ENCODE measurements at regions not wholly inside any gene's neighbourhood (a gene's known extent, or its start where the extent isn't known, plus 50 kb on each side); places are given as distances from the start of the nearest gene placed in this dataset.

- Histone ChIP-seq H2AFZ (ENCODE audit: insufficient read depth, low read depth, low read length, poor library complexity, severe bottlenecking) (no peak overlapping the region), H4K20me1 (ENCODE audit: insufficient read depth, low read length) (no peaks in the 10 kb centered on the region), H3K36me3 (replicated peaks in 1 of 2; ENCODE audit: control insufficient read depth in 1 of 2, insufficient read depth in 2 of 2, low read length in 2 of 2) (no peaks in the 10 kb centered on the region), H3K27ac (ENCODE audit: low read depth in 1 of 2, low read length in 2 of 2) (no peak overlapping the region), H3K9me3 (replicated peaks in 1 of 2; ENCODE audit: control insufficient read depth in 1 of 2, insufficient read depth in 1 of 2, low read length in 2 of 2) (peaks cover 0 to 4% of the 10 kb centered on the region in 2 donors), H3K4me2 (replicated peaks; ENCODE audit: extremely low read depth, low read length, poor library complexity, severe bottlenecking) (no peak overlapping the region), H3K4me3 (replicated peaks in 1 of 3; ENCODE audit: low read depth in 2 of 3, low read length in 3 of 3) (no peak overlapping the region), H3K79me2 (ENCODE audit: insufficient read depth, low read length) (no peaks in the 10 kb centered on the region), H3K9ac (ENCODE audit: insufficient read depth, low read length, poor library complexity, severe bottlenecking) (no peak overlapping the region), H3K4me1 (ENCODE audit: control insufficient read depth in 1 of 2, insufficient read depth in 2 of 2, low read length in 2 of 2) (no peaks in the 10 kb centered on the region), H3K27me3 (ENCODE audit: control insufficient read depth in 2 of 2, insufficient read depth in 2 of 2, low read length in 2 of 2) (no peaks in the 10 kb centered on the region)
- H3K4me3 Mint-ChIP-seq: no peak overlapping the region
- intact Hi-C loops (cut with micrococcal nuclease): no loop called here
- no peak overlapping the region for H3K27ac Mint-ChIP-seq
- H3K27me3 Mint-ChIP-seq (ENCODE audit: low read depth in 3 of 3): peaks cover 0 to 2% (median 0%) of the 10 kb centered on the region in 3 donors
- DNase-seq: no peak
- H3K36me3 Mint-ChIP-seq: no peaks in the 10 kb centered on the region
- H3K4me1 Mint-ChIP-seq: no peaks in the 10 kb centered on the region
- peak; percentile 26 for TF ChIP-seq CTCF (IDR thresholded peaks at IDR 0.05)
- peaks cover 0 to 10% (median 6%) of the 10 kb centered on the region in 7 donors for H3K9me3 Mint-ChIP-seq
- 80% methylated on average over 1 of the region's 5 CpGs for WGBS (ENCODE audit: insufficient coverage)
Observed at GRCh38 chr13:82330499-82330898, 1551.8 kb downstream of the SLITRK1 start.

- Histone ChIP-seq H3K9ac (ENCODE audit: insufficient read depth, low read length, poor library complexity, severe bottlenecking) (no peak overlapping the region), H3K27ac (ENCODE audit: low read depth in 1 of 2, low read length in 2 of 2) (no peak overlapping the region), H3K27me3 (ENCODE audit: control insufficient read depth in 2 of 2, insufficient read depth in 2 of 2, low read length in 2 of 2) (no peaks in the 10 kb centered on the region), H3K4me2 (replicated peaks; ENCODE audit: extremely low read depth, low read length, poor library complexity, severe bottlenecking) (no peak overlapping the region), H3K4me3 (replicated peaks in 1 of 3; ENCODE audit: low read depth in 2 of 3, low read length in 3 of 3) (no peak overlapping the region), H3K4me1 (ENCODE audit: control insufficient read depth in 1 of 2, insufficient read depth in 2 of 2, low read length in 2 of 2) (no peaks in the 10 kb centered on the region), H3K36me3 (replicated peaks in 1 of 2; ENCODE audit: control insufficient read depth in 1 of 2, insufficient read depth in 2 of 2, low read length in 2 of 2) (no peaks in the 10 kb centered on the region), H3K9me3 (replicated peaks in 1 of 2; ENCODE audit: control insufficient read depth in 1 of 2, insufficient read depth in 1 of 2, low read length in 2 of 2) (peaks cover 10 to 15% of the 10 kb centered on the region in 2 donors), H3K79me2 (ENCODE audit: insufficient read depth, low read length) (no peaks in the 10 kb centered on the region), H2AFZ (ENCODE audit: insufficient read depth, low read depth, low read length, poor library complexity, severe bottlenecking) (no peak overlapping the region), H4K20me1 (ENCODE audit: insufficient read depth, low read length) (no peaks in the 10 kb centered on the region)
- no peak overlapping the region for H3K4me3 Mint-ChIP-seq
- WGBS (ENCODE audit: insufficient coverage): 84% methylated on average over 3 of the region's 5 CpGs
- DNase-seq: no peak
- H3K9me3 Mint-ChIP-seq: peaks cover 3 to 17% (median 11%) of the 10 kb centered on the region in 7 donors
- no peak for TF ChIP-seq CTCF (IDR thresholded peaks at IDR 0.05)
- intact Hi-C loops (cut with micrococcal nuclease): no loop called here
- H3K27me3 Mint-ChIP-seq (ENCODE audit: low read depth in 3 of 3): no peaks in the 10 kb centered on the region
- H3K27ac Mint-ChIP-seq: no peak overlapping the region
- H3K4me1 Mint-ChIP-seq: no peaks in the 10 kb centered on the region
- H3K36me3 Mint-ChIP-seq: no peaks in the 10 kb centered on the region
Observed at GRCh38 chr13:82323101-82323500, 1559.2 kb downstream of the SLITRK1 start.

Data from CD14-positive monocyte (primary cell).